PC-3 (cell line): ENCODE measurements at regions not wholly inside any gene's neighbourhood (a gene's known extent, or its start where the extent isn't known, plus 50 kb on each side); places are given as distances from the start of the nearest gene placed in this dataset.

ENCODE experiments used
- ATAC-seq: fragments of 200-7000 bp; cut with Tn5 transposase; 2 replicates; pipeline ENCODE4 v1.9.1; 2020; ENCODE audit warnings: mild to moderate bottlenecking, moderate library complexity
- BruUV-seq: library from RNA; stranded (reverse); fragments of 400-500 nt; replicated peaks from 2 replicates; lab custom pipeline; 2021; lab: Mats Ljungman, UMichigan
- CTCF ChIA-PET: fragments of 300-600 bp; sonication (Branson Sonifier 250); formaldehyde crosslinking; loops from one replicate; lab custom pipeline; 2022; ENCODE audit warnings: antibody characterized with exemption; lab: Charles Lee
- POLR2A ChIA-PET: fragments of 300-600 bp; sonication (Branson Sonifier 250); formaldehyde crosslinking; loops from one replicate; lab custom pipeline; 2022; ENCODE audit warnings: antibody characterized with exemption; ENCODE audit not compliant: unreplicated experiment; lab: Charles Lee
- DNase-seq: peaks from one replicate; pipeline ENCODE4 v3.0.0-alpha.2; 2015
- H2AFZ ChIP-seq: fragments of 300-600 bp; sonication (generic); 2 replicates; pipeline ENCODE4 v1.6.0; 2016; ENCODE audit warnings: antibody characterized with exemption, low read length
- H3F3A ChIP-seq: fragments of 300-600 bp; sonication (generic); one replicate; pipeline ENCODE4 v1.6.0; 2017; ENCODE audit warnings: antibody characterized with exemption, low read length, control low read depth, mild to moderate bottlenecking; ENCODE audit not compliant: unreplicated experiment
- H3K27ac ChIP-seq: fragments of 300-600 bp; sonication (generic); 2 replicates; pipeline ENCODE4 v1.5.1; 2016; ENCODE audit warnings: mild to moderate bottlenecking, low read length
- H3K27me3 ChIP-seq: fragments of 300-600 bp; sonication (generic); 2 replicates; pipeline ENCODE4 v1.6.1; 2016; ENCODE audit warnings: low read length, mixed read lengths
- H3K36me3 ChIP-seq: fragments of 300-600 bp; sonication (generic); 2 replicates; pipeline ENCODE4 v1.6.1; 2016; ENCODE audit warnings: low read depth, mixed run types, low read length, mixed read lengths
- H3K4me1 ChIP-seq: fragments of 300-600 bp; sonication (generic); 2 replicates; pipeline ENCODE4 v1.5.1; 2016; ENCODE audit warnings: low read length; ENCODE audit not compliant: insufficient read depth
- H3K4me2 ChIP-seq: fragments of 300-600 bp; sonication (generic); 2 replicates; pipeline ENCODE4 v1.6.0; 2016; ENCODE audit warnings: low read length
- H3K4me3 ChIP-seq: fragments of 300-600 bp; sonication (generic); 2 replicates; pipeline ENCODE4 v1.5.1; 2016; ENCODE audit warnings: mild to moderate bottlenecking, low read length, mixed read lengths
- H3K79me2 ChIP-seq: fragments of 300-600 bp; sonication (generic); 2 replicates; pipeline ENCODE4 v1.6.1; 2017; ENCODE audit warnings: low read length, mixed read lengths
- H3K9ac ChIP-seq: fragments of 300-600 bp; sonication (generic); 2 replicates; pipeline ENCODE4 v1.6.0; 2016; ENCODE audit warnings: mild to moderate bottlenecking, low read length
- H3K9me2 ChIP-seq: fragments of 300-600 bp; sonication (generic); replicated peaks from 2 replicates; pipeline ENCODE4 v1.6.1; 2016; ENCODE audit warnings: mixed run types, low read length, mixed read lengths
- H3K9me3 ChIP-seq: fragments of 300-600 bp; sonication (generic); 2 replicates; pipeline ENCODE4 v1.6.1; 2016; ENCODE audit warnings: low read length, mixed read lengths
- H4K20me1 ChIP-seq: fragments of 300-600 bp; sonication (generic); 2 replicates; pipeline ENCODE4 v1.6.1; 2016; ENCODE audit warnings: low read length, mixed read lengths
- EZH2 ChIP-seq: fragments of 300-600 bp; sonication (generic); IDR thresholded peaks from one replicate; pipeline ENCODE4 v1.6.1; 2017; ENCODE audit warnings: antibody characterized with exemption, mild to moderate bottlenecking, low read length; ENCODE audit not compliant: unreplicated experiment
- EZH2phosphoT487 ChIP-seq: fragments of 300-600 bp; sonication (generic); IDR thresholded peaks from 2 replicates; pipeline ENCODE4 v1.6.1; 2018; ENCODE audit warnings: mild to moderate bottlenecking, antibody characterized with exemption, low read length, borderline replicate concordance
- intact Hi-C: fragments of 100-400 bp; cut with micrococcal nuclease; formaldehyde crosslinking; loops from 2 replicates; pipeline ENCODE4 v1.9.0; 2023
- TF ChIP-seq, protein P1 (sequence below): fragments of 300-600 bp; sonication (generic); conservative IDR thresholded peaks from 2 replicates; pipeline ENCODE4 v1.5.1; 2017; ENCODE audit warnings: antibody characterized with exemption, low read depth, mild to moderate bottlenecking, low read length

DNA sequence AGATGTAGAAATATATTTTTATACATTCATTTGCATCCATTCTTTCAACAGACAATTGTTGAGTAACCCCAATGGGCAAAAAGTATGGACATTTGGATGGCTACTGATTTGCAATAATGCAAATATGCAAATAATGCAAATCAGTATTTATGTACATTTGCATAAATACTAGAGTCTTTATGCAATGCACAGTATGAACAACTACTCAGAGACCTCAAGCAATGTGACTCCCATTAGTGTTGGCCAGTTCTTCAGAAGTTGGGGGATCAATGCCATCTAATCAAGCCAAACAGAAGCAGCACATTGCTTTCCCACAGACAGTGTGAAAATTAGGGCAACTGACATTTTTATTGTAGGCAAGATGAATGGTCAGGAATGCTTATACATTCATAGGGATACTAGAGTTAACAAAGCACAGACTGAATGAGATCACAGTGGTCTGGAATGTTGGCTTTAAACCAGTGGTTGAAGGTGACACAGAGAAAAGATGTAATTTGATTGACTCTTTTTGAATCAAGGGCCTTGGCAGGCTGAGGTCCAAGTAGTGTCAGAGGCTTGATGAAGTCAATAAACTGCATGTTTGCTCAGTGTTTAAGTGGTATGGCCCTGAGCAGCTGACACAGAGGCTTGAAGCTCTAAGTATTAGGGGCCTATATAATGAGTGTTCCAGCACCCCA lies 256.6 kb downstream of the CTH start:
- ATAC-seq (no peak), DNase-seq (no peak)
- ChIA-PET POLR2A (no interaction called here), CTCF (no interaction called here)
- intact Hi-C loops: no loop called here
- H4K20me1 ChIP-seq: no peaks in the 10 kb centered on the region
- no peaks in the 10 kb centered on the region for H3K36me3 ChIP-seq
- H3K9me2 ChIP-seq: no peaks in the 10 kb centered on the region
- H3K9ac ChIP-seq: no peak overlapping the region
- no peak overlapping the region for H3K4me3 ChIP-seq
- no peak overlapping the region for H3K4me2 ChIP-seq
- no peak for TF ChIP-seq EZH2
- TF ChIP-seq, protein P1, sequence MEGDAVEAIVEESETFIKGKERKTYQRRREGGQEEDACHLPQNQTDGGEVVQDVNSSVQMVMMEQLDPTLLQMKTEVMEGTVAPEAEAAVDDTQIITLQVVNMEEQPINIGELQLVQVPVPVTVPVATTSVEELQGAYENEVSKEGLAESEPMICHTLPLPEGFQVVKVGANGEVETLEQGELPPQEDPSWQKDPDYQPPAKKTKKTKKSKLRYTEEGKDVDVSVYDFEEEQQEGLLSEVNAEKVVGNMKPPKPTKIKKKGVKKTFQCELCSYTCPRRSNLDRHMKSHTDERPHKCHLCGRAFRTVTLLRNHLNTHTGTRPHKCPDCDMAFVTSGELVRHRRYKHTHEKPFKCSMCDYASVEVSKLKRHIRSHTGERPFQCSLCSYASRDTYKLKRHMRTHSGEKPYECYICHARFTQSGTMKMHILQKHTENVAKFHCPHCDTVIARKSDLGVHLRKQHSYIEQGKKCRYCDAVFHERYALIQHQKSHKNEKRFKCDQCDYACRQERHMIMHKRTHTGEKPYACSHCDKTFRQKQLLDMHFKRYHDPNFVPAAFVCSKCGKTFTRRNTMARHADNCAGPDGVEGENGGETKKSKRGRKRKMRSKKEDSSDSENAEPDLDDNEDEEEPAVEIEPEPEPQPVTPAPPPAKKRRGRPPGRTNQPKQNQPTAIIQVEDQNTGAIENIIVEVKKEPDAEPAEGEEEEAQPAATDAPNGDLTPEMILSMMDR: no peak
- no peak for TF ChIP-seq EZH2phosphoT487
- no peaks in the 10 kb centered on the region for H3K4me1 ChIP-seq
- no peak overlapping the region for H3K27ac ChIP-seq
- peaks cover 47% of the 10 kb centered on the region for H3K27me3 ChIP-seq
- no TSS peak for BruUV-seq
- H3K79me2 ChIP-seq: no peaks in the 10 kb centered on the region
- H2AFZ ChIP-seq: no peak overlapping the region
- H3F3A ChIP-seq: no peaks in the 10 kb centered on the region
- H3K9me3 ChIP-seq: no peaks in the 10 kb centered on the region

DNA sequence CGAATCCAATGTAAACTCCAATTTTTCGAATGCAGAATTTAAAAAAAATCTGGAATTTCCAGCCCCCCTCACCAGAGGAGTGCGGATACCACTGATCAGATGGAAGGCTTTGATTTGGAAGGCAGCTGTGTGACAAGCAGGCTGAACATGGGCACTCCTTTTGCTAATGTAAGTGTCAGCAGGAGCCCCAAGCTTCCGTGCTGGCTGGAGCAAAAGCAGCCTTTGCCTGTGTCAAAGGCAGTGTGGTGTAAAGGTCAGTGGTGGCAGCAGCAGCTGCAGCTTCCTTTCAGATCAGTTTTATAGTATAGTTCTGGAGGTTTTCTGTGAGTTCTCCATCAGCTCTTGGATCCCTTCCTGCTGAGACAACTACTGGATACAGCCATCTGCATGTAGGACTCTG lies 259.9 kb downstream of the CTH start:
- H3F3A ChIP-seq: no peaks in the 10 kb centered on the region
- POLR2A ChIA-PET: no interaction called here
- H3K9ac ChIP-seq: no peak overlapping the region
- TF ChIP-seq, protein P1: no peak
- no peak for TF ChIP-seq EZH2phosphoT487
- TF ChIP-seq EZH2: no peak
- no peaks in the 10 kb centered on the region for H3K79me2 ChIP-seq
- no peak overlapping the region for H2AFZ ChIP-seq
- no peak overlapping the region for H3K27ac ChIP-seq
- H3K9me2 ChIP-seq: no peaks in the 10 kb centered on the region
- no TSS peak for BruUV-seq
- no peak for DNase-seq
- CTCF ChIA-PET: no interaction called here
- no peak overlapping the region for H3K4me2 ChIP-seq
- H3K27me3 ChIP-seq: peaks cover 72% of the 10 kb centered on the region
- no peaks in the 10 kb centered on the region for H3K9me3 ChIP-seq
- H3K36me3 ChIP-seq: no peaks in the 10 kb centered on the region
- no peak for ATAC-seq
- no peaks in the 10 kb centered on the region for H4K20me1 ChIP-seq
- intact Hi-C loops: no loop called here
- no peaks in the 10 kb centered on the region for H3K4me1 ChIP-seq
- no peak overlapping the region for H3K4me3 ChIP-seq

DNA sequence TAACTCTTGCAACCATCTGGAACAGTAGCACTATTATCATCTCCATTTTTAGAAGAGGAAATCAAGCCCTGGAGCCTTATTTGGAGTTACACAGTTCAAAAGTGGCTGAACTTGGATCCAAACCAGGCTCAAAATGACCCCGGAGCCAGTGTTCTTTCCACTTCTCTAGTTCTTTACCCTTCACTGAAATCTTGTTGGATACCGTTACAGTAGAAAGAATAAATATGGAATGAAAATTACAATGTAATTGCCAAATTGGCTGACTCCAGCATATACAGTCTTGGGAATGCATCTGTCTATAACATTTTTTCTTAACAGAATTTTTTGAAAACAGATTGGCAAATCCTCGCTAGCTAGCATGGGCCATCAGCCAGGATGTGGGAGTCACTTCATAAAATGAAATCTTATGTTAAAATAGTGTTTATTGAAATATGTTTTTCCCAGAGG lies 261.4 kb downstream of the CTH start:
- intact Hi-C loops: no loop called here
- POLR2A ChIA-PET: no interaction called here
- no peaks in the 10 kb centered on the region for H3K36me3 ChIP-seq

More for the DNA sequence above, 261.4 kb downstream of the CTH start:
- Histone ChIP-seq H3K4me3 (no peak overlapping the region), H3K9me3 (no peaks in the 10 kb centered on the region), H4K20me1 (no peaks in the 10 kb centered on the region), H3K27ac (no peak overlapping the region), H2AFZ (no peak overlapping the region), H3K9ac (no peak overlapping the region), H3F3A (no peaks in the 10 kb centered on the region), H3K9me2 (no peaks in the 10 kb centered on the region), H3K27me3 (peaks cover 65% of the 10 kb centered on the region), H3K4me2 (no peak overlapping the region), H3K79me2 (no peaks in the 10 kb centered on the region), H3K4me1 (no peaks in the 10 kb centered on the region)
- no TSS peak for BruUV-seq
- TF ChIP-seq, protein P1: no peak
- TF ChIP-seq EZH2phosphoT487 (no peak), EZH2 (no peak)
- ATAC-seq (no peak), DNase-seq (no peak)
- CTCF ChIA-PET: no interaction called here
